Glomerular endothelial cell (primary cell): ENCODE measurements at regions not wholly inside any gene's neighbourhood (a gene's known extent, or its start where the extent isn't known, plus 50 kb on each side); places are given as distances from the start of the nearest gene placed in this dataset.
"Not testable (repeated sequence)": the region's sequence is repeated elsewhere in the genome, so short reads cannot be mapped to it uniquely, and the experiment has no call there.

ENCODE experiments used
- DNase-seq: peaks from one replicate; pipeline ENCODE4 v3.0.0-alpha.2; 2011; ENCODE audit warnings: low read depth, low spot score; ENCODE audit errors: extremely low read depth

- DNase-seq, result no peak
Observed at GRCh38 chr18:8912348-8913326, 189.9 kb upstream of the NDUFV2 start.

- not testable (repeated sequence) for DNase-seq
Observed at GRCh38 chr18:8913606-8914403, 188.7 kb upstream of the NDUFV2 start.

- not testable (repeated sequence) for DNase-seq
Observed at GRCh38 chr18:8914404-8915264, 187.9 kb upstream of the NDUFV2 start.

GRCh38 chr18:8920856-8921787 lies 181.4 kb upstream of the NDUFV2 start:
- DNase-seq, result not testable (repeated sequence)

GRCh38 chr18:8926464-8926863 lies 176.0 kb upstream of the NDUFV2 start:
- no peak for DNase-seq

- DNase-seq, result no peak
Observed at GRCh38 chr18:8928044-8928443, 174.5 kb upstream of the NDUFV2 start.

GRCh38 chr18:8928847-8929780 lies 173.4 kb upstream of the NDUFV2 start:
- DNase-seq, result no peak

GRCh38 chr18:8930990-8931616 lies 171.4 kb upstream of the NDUFV2 start:
- no peak for DNase-seq

- DNase-seq, result no peak
Observed at GRCh38 chr18:8932866-8933265, 169.6 kb upstream of the NDUFV2 start.

- DNase-seq, result no peak
Observed at GRCh38 chr18:8933714-8934284, 168.7 kb upstream of the NDUFV2 start.

- not testable (repeated sequence) for DNase-seq
Observed at GRCh38 chr18:8935346-8935745, 167.2 kb upstream of the NDUFV2 start.

- DNase-seq, result no peak
Observed at GRCh38 chr18:8936619-8937018, 165.9 kb upstream of the NDUFV2 start.

GRCh38 chr18:8937160-8938094 lies 165.1 kb upstream of the NDUFV2 start:
- DNase-seq, result no peak

GRCh38 chr18:8938817-8939216 lies 163.7 kb upstream of the NDUFV2 start:
- DNase-seq, result no peak

GRCh38 chr18:8942021-8942908 lies 160.2 kb upstream of the NDUFV2 start:
- no peak for DNase-seq
